H1 (cell line): ENCODE measurements at regions not wholly inside any gene's neighbourhood (a gene's known extent, or its start where the extent isn't known, plus 50 kb on each side); places are given as distances from the start of the nearest gene placed in this dataset.

Source experiments
- CTCF ChIA-PET: fragments of 300-600 bp; sonication (Branson Sonifier 250); formaldehyde crosslinking; loops from one replicate; lab custom pipeline; 2021; ENCODE audit not compliant: partially characterized antibody; lab: Charles Lee
- POLR2A ChIA-PET: fragments of 300-600 bp; sonication (Branson Sonifier 250); formaldehyde crosslinking; loops from one replicate; lab custom pipeline; 2021; ENCODE audit warnings: inconsistent platforms; ENCODE audit not compliant: partially characterized antibody; lab: Charles Lee
- DNase-seq, 2 experiments: peaks; one replicate each; pipeline versions ENCODE4 v3.0.0 to v3.0.0-alpha.2; 2010 to 2022; ENCODE audit warnings: low spot score in 2 of 2, low read depth in 1 of 2, mixed read lengths in 1 of 2
- FAIRE-seq: peaks from 2 replicates; lab custom pipeline; 2011; peaks lifted over from hg19 to GRCh38; lab: Jason Lieb, UNC
- H2AFZ ChIP-seq: 2 replicates; pipeline ENCODE4 v1.8.1; 2012; ENCODE audit warnings: low read length, inconsistent platforms
- H2AK5ac ChIP-seq: 2 replicates; pipeline ENCODE4 v1.6.1; 2013; ENCODE audit warnings: low read depth, low read length
- H2BK120ac ChIP-seq: replicated peaks from 2 replicates; pipeline ENCODE3; 2013; ENCODE audit warnings: low read depth, low read length, inconsistent platforms
- H2BK12ac ChIP-seq: 2 replicates; pipeline ENCODE4 v1.6.1; 2013; ENCODE audit warnings: low read depth, low read length
- H2BK15ac ChIP-seq: 2 replicates; pipeline ENCODE4 v1.6.1; 2013; ENCODE audit warnings: low read length
- H2BK20ac ChIP-seq: 2 replicates; pipeline ENCODE4 v1.6.1; 2013; ENCODE audit warnings: low read length
- H2BK5ac ChIP-seq: 2 replicates; pipeline ENCODE4 v1.6.1; 2013; ENCODE audit warnings: low read depth, low read length
- H3K14ac ChIP-seq: 2 replicates; pipeline ENCODE4 v1.6.1; 2013; ENCODE audit warnings: inconsistent platforms; ENCODE audit not compliant: insufficient read length
- H3K18ac ChIP-seq: 2 replicates; pipeline ENCODE4 v1.6.1; 2013; ENCODE audit warnings: low read length; ENCODE audit errors: extremely low read depth
- H3K23ac ChIP-seq: 2 replicates; pipeline ENCODE4 v1.6.1; 2013; ENCODE audit warnings: inconsistent platforms; ENCODE audit not compliant: insufficient read length
- H3K23me2 ChIP-seq: 2 replicates; pipeline ENCODE4 v1.6.1; 2013; ENCODE audit warnings: low read depth, low read length
- H3K27ac ChIP-seq: 2 replicates; pipeline ENCODE4 v1.6.1; 2011; ENCODE audit warnings: low read depth, low read length, inconsistent platforms
- H3K27me3 ChIP-seq, 4 experiments: replicated peaks in 1 of 4; 1 replicate in 1 of 4; 2 replicates in 3 of 4; pipeline versions ENCODE4 v1.6.1 to v1.8.1; 2011 to 2013; ENCODE audit warnings: low read length in 3 of 4, mild to moderate bottlenecking in 3 of 4, inconsistent platforms in 2 of 4, mixed read lengths in 2 of 4, moderate library complexity in 1 of 4; ENCODE audit not compliant: control insufficient read depth in 3 of 4, insufficient read depth in 3 of 4; ENCODE audit errors: extremely low read depth in 1 of 4
- H3K36me3 ChIP-seq, 4 experiments: 2 replicates each; pipeline versions ENCODE4 v1.6.1 to v1.8.1; 2011 to 2013; ENCODE audit warnings: mild to moderate bottlenecking in 4 of 4, low read length in 3 of 4, moderate library complexity in 2 of 4, control low read depth in 1 of 4, inconsistent platforms in 1 of 4; ENCODE audit not compliant: insufficient read depth in 4 of 4, control insufficient read depth in 2 of 4
- H3K4ac ChIP-seq: replicated peaks from 2 replicates; pipeline ENCODE3; 2013; ENCODE audit warnings: low read length, low read depth, mixed read lengths, inconsistent platforms; ENCODE audit not compliant: insufficient read length
- H3K4me1 ChIP-seq, 4 experiments: replicated peaks in 1 of 4; 1 replicate in 1 of 4; 2 replicates in 3 of 4; pipeline versions ENCODE4 v1.6.1 to v1.8.1; 2011 to 2013; ENCODE audit warnings: low read length in 3 of 4, inconsistent platforms in 2 of 4, mixed read lengths in 1 of 4; ENCODE audit not compliant: insufficient read depth in 4 of 4, control insufficient read depth in 3 of 4
- H3K4me2 ChIP-seq, 2 experiments: 2 replicates each; pipeline versions ENCODE4 v1.6.1 to v1.8.1; 2011 to 2013; ENCODE audit warnings: low read depth in 2 of 2, low read length in 2 of 2, control low read depth in 1 of 2, inconsistent platforms in 1 of 2, mild to moderate bottlenecking in 1 of 2; ENCODE audit not compliant: insufficient read depth in 1 of 2
- H3K4me3 ChIP-seq, 4 experiments: fragments of 200-600, 300-600 bp in 1 of 4; sonication (generic), shearing (Covaris generic), sonication (Bioruptor Twin) in 1 of 4; 2 replicates each; pipeline versions ENCODE4 v1.5.1 to v1.8.1; 2011 to 2016; ENCODE audit warnings: low read length in 4 of 4, low read depth in 3 of 4, control low read depth in 2 of 4, inconsistent platforms in 2 of 4, mild to moderate bottlenecking in 2 of 4, mixed read lengths in 1 of 4, moderate library complexity in 1 of 4; ENCODE audit not compliant: insufficient read depth in 2 of 4; ENCODE audit errors: extremely low read depth in 1 of 4
- H3K56ac ChIP-seq: replicated peaks from 2 replicates; pipeline ENCODE3; 2013; ENCODE audit warnings: low read depth, mild to moderate bottlenecking, mixed read lengths, low read length, inconsistent platforms; ENCODE audit not compliant: insufficient read length
- H3K79me1 ChIP-seq: 2 replicates; pipeline ENCODE4 v1.6.1; 2013; ENCODE audit warnings: low read depth, low read length, control low read depth
- H3K79me2 ChIP-seq, 2 experiments: 2 replicates each; pipeline versions ENCODE4 v1.6.1 to v1.8.1; 2012 to 2013; ENCODE audit warnings: low read length in 2 of 2, mild to moderate bottlenecking in 2 of 2, inconsistent platforms in 1 of 2; ENCODE audit not compliant: insufficient read depth in 2 of 2, control insufficient read depth in 1 of 2
- H3K9ac ChIP-seq, 4 experiments: replicated peaks in 1 of 4; 1 replicate in 1 of 4; 2 replicates in 3 of 4; pipeline versions ENCODE4 v1.6.1 to v1.8.1; 2011 to 2013; ENCODE audit warnings: low read depth in 3 of 4, low read length in 3 of 4, control low read depth in 2 of 4, mild to moderate bottlenecking in 2 of 4, moderate library complexity in 2 of 4, inconsistent platforms in 1 of 4; ENCODE audit errors: extremely low read depth in 1 of 4
- H3K9me3 ChIP-seq, 2 experiments: 2 replicates each; pipeline versions ENCODE4 v1.6.1 to v1.8.1; 2012 to 2013; ENCODE audit warnings: mild to moderate bottlenecking in 2 of 2, moderate library complexity in 2 of 2, control low read depth in 1 of 2, inconsistent platforms in 1 of 2, low read depth in 1 of 2, low read length in 1 of 2, mixed read lengths in 1 of 2; ENCODE audit not compliant: insufficient read depth in 2 of 2
- H4K20me1 ChIP-seq, 2 experiments: replicated peaks in 1 of 2; 2 replicates each; pipeline versions ENCODE3 to v1.8.1; 2011 to 2013; ENCODE audit warnings: inconsistent platforms in 2 of 2, low read length in 2 of 2, mild to moderate bottlenecking in 1 of 2; ENCODE audit not compliant: insufficient read depth in 2 of 2, control insufficient read depth in 1 of 2
- H4K5ac ChIP-seq: 2 replicates; pipeline ENCODE4 v1.6.1; 2013; ENCODE audit warnings: low read length, low read depth, mixed read lengths, inconsistent platforms; ENCODE audit not compliant: insufficient read length
- H4K8ac ChIP-seq: 2 replicates; pipeline ENCODE4 v1.8.0; 2013; ENCODE audit warnings: mild to moderate bottlenecking, moderate library complexity, low read length, inconsistent platforms; ENCODE audit not compliant: insufficient read depth; ENCODE audit errors: extremely low read depth
- H4K91ac ChIP-seq: replicated peaks from 2 replicates; pipeline ENCODE3; 2013; ENCODE audit warnings: low read length, mixed read lengths, inconsistent platforms; ENCODE audit not compliant: insufficient read length
- BACH1 ChIP-seq: IDR thresholded peaks from 2 replicates; pipeline ENCODE4 v1.6.1; 2012; ENCODE audit warnings: low read length, improper control_type of control experiment
- CBX8 ChIP-seq: fragments of 300-800, 300-1000 bp; sonication (generic); IDR thresholded peaks from 2 replicates; pipeline ENCODE4 v1.7.1; 2016; ENCODE audit warnings: low read depth, low read length, borderline replicate concordance
- EP300 ChIP-seq, 2 experiments: IDR thresholded peaks; 1 replicate in 1 of 2; 2 replicates in 1 of 2; pipeline ENCODE4 v1.6.1; 2011 to 2012; ENCODE audit warnings: low read depth in 2 of 2, low read length in 2 of 2, mild to moderate bottlenecking in 2 of 2, borderline replicate concordance in 1 of 2, inconsistent platforms in 1 of 2, moderate library complexity in 1 of 2
- JUND ChIP-seq: IDR thresholded peaks from 2 replicates; pipeline ENCODE4 v1.6.1; 2011; ENCODE audit warnings: mild to moderate bottlenecking, improper control_type of control experiment, low read length
- POLR2A ChIP-seq, 2 experiments: IDR thresholded peaks; 1 replicate in 1 of 2; 2 replicates in 1 of 2; pipeline ENCODE4 v1.6.1; 2011; ENCODE audit warnings: low read depth in 2 of 2, low read length in 2 of 2, mild to moderate bottlenecking in 2 of 2; ENCODE audit errors: control extremely low read depth in 1 of 2
- YY1 ChIP-seq: IDR thresholded peaks from 2 replicates; pipeline ENCODE4 v1.6.1; 2011; ENCODE audit warnings: low read depth, mild to moderate bottlenecking, low read length
- WGBS, 2 experiments: shearing (Covaris generic) in 1 of 2; methylation state at CpG; one replicate each; pipeline versions ENCODE4 v1.1.6 to v1.1.7; 2013 to 2015; ENCODE audit warnings: low lambda C conversion rate in 2 of 2, mixed read lengths in 2 of 2, inconsistent platforms in 1 of 2, low coverage in 1 of 2, missing lambda C conversion rate in 1 of 2; ENCODE audit not compliant: insufficient replicate concordance in 2 of 2, insufficient coverage in 1 of 2, insufficient read length in 1 of 2; ENCODE audit errors: extremely low coverage in 1 of 2, missing lambda C conversion rate in 1 of 2; 5-methylcytosine and 5-hydroxymethylcytosine counted together

GRCh38 chr6:26187292-26187691, 100.1 kb downstream of the HFE start:
- H3K36me3 ChIP-seq, result no peaks in the 10 kb centered on the region
- H3K27ac ChIP-seq, result peak overlapping the region; percentile 95; the same call in 1 of the 2 replicates
- no peaks in the 10 kb centered on the region for H3K79me2 ChIP-seq
- peak overlapping the region in 1 of 4 experiments; percentile 19; a peak in 1 of 7 replicates for H3K9ac ChIP-seq
- H3K27me3 ChIP-seq, result no peaks in the 10 kb centered on the region
- H3K18ac ChIP-seq, result no peak overlapping the region; the same call in 1 of the 2 replicates
- peaks cover 11% of the 10 kb centered on the region for H3K23me2 ChIP-seq
- peak overlapping the region; percentile 86 to 96 (median 93); a peak in 5 of 8 replicates for H3K4me3 ChIP-seq
- H3K23ac ChIP-seq, result no peak overlapping the region
- H2BK15ac ChIP-seq, result no peak overlapping the region
- H3K14ac ChIP-seq, result no peak overlapping the region
- H3K4ac ChIP-seq, result no peak overlapping the region
- TF ChIP-seq POLR2A (IDR thresholded peaks at IDR 0.05; ENCODE audit: control extremely low read depth in 1 of 2, low read depth in 2 of 2, low read length in 2 of 2) (no peak), EP300 (IDR thresholded peaks at IDR 0.05; ENCODE audit: borderline replicate concordance in 1 of 2, low read depth in 2 of 2, low read length in 2 of 2) (no peak), BACH1 (no peak), CBX8 (no peak), JUND (no peak), YY1 (no peak)
- peaks cover 0 to 17% (median 8%) of the 10 kb centered on the region in 4 experiments; a peak in 5 of 7 replicates for H3K4me1 ChIP-seq
- no peaks in the 10 kb centered on the region for H3K79me1 ChIP-seq
- no peak overlapping the region for H2BK20ac ChIP-seq
- H4K5ac ChIP-seq, result peak overlapping the region; percentile 63
- no peak overlapping the region for H2AK5ac ChIP-seq
- no peak overlapping the region for H3K56ac ChIP-seq
- WGBS, 2 experiments, result 23% methylated on average over 3 of the region's 3 CpGs; no CpG with 5 or more reads in 1 of the 2 experiments
- H4K8ac ChIP-seq, result no peak overlapping the region
- ChIA-PET POLR2A (interaction anchor here (0.9 to 40.4 kb wide), 24 partner anchors 9 to 1683 kb away, joined by 3 to 2731 read pairs (median 25); a partner anchor contains a TSS), CTCF (interaction anchor here (0.6 to 3.0 kb wide), 4 partner anchors 11 to 1331 kb away, joined by 3 to 13 read pairs (median 5); no protein-coding TSS in a partner anchor)
- no peak for FAIRE-seq
- H2BK12ac ChIP-seq, result no peak overlapping the region
- no peak overlapping the region for H2AFZ ChIP-seq
- no peak for DNase-seq
- no peak overlapping the region for H4K91ac ChIP-seq
- H4K20me1 ChIP-seq, result peaks cover 0 to 2% of the 10 kb centered on the region in 2 experiments
- H2BK120ac ChIP-seq, result no peak overlapping the region
- H3K9me3 ChIP-seq, result no peaks in the 10 kb centered on the region
- H3K4me2 ChIP-seq, result peak overlapping the region; percentile 84 to 94
- H2BK5ac ChIP-seq, result no peak overlapping the region
